Sigmoid colon (tissue), 6 donors: ENCODE measurements at regions not wholly inside any gene's neighbourhood (a gene's known extent, or its start where the extent isn't known, plus 50 kb on each side); places are given as distances from the start of the nearest gene placed in this dataset.

Experiments
- DNase-seq: peaks from one replicate; pipeline ENCODE4 v3.0.0-alpha.2; 2019
- H3K27ac ChIP-seq, 4 donors: fragments of 200-600 bp; sonication (generic); one replicate each; pipeline ENCODE4 v1.5.1; 2016 to 2019; ENCODE audit warnings: mild to moderate bottlenecking in 1 of 4
- H3K27me3 ChIP-seq, 3 donors: fragments of 200-600 bp; sonication (generic); one replicate each; pipeline ENCODE4 v1.5.1; 2019; ENCODE audit warnings: mild to moderate bottlenecking in 1 of 3
- H3K36me3 ChIP-seq, 4 donors: fragments of 200-600 bp; sonication (generic); one replicate each; pipeline ENCODE4 v1.5.1; 2016 to 2019
- H3K4me1 ChIP-seq, 4 donors: fragments of 200-600 bp; sonication (generic); one replicate each; pipeline ENCODE4 v1.5.1; 2017 to 2019
- H3K4me3 ChIP-seq, 4 donors: fragments of 200-600 bp; sonication (generic); one replicate each; pipeline ENCODE4 v1.5.1; 2017 to 2019; ENCODE audit warnings: mild to moderate bottlenecking in 2 of 4, moderate library complexity in 1 of 4
- H3K9me3 ChIP-seq, 4 donors: fragments of 200-600 bp in 3 of 4; sonication (generic) in 3 of 4; one replicate each; pipeline versions ENCODE4 v1.5.1 to v1.6.1; 2013 to 2019
- EP300 ChIP-seq, 4 donors: sonication (generic); formaldehyde crosslinking; IDR thresholded peaks; one replicate each; pipeline ENCODE4 v1.6.1; 2017; ENCODE audit warnings: antibody characterized with exemption in 4 of 4
- POLR2A ChIP-seq, 2 donors: fragments of 450-650 bp; IDR thresholded peaks; one replicate each; pipeline ENCODE4 v1.6.1; 2016; ENCODE audit warnings: antibody characterized with exemption in 2 of 2, mild to moderate bottlenecking in 2 of 2, moderate library complexity in 2 of 2
- POLR2AphosphoS5 ChIP-seq, 4 donors: sonication (generic); formaldehyde crosslinking; IDR thresholded peaks; one replicate each; pipeline ENCODE4 v1.6.1; 2017; ENCODE audit warnings: antibody characterized with exemption in 4 of 4
- WGBS, 2 donors: extraction: QIAGEN DNeasy Blood & Tissue Kit; methylation state at CpG; one replicate each; pipeline ENCODE4 v1.1.7; 2013; 5-methylcytosine and 5-hydroxymethylcytosine counted together
- intact Hi-C: fragments of 100-400 bp; cut with DNase I; formaldehyde crosslinking; loops from one replicate; pipeline ENCODE4 v1.15.1; 2023
- TF ChIP-seq, protein P1 (sequence below), 4 experiments: fragments of 450-650 bp in 3 of 4; fragments of 200-600 bp in 1 of 4; IDR thresholded peaks; one replicate each; pipeline ENCODE4 v1.5.1; 2016 to 2019; ENCODE audit warnings: antibody characterized with exemption in 4 of 4, mild to moderate bottlenecking in 3 of 4, moderate library complexity in 2 of 4
- donor health status: healthy with polysubstance abuse.
- donor health status: healthy.

DNA sequence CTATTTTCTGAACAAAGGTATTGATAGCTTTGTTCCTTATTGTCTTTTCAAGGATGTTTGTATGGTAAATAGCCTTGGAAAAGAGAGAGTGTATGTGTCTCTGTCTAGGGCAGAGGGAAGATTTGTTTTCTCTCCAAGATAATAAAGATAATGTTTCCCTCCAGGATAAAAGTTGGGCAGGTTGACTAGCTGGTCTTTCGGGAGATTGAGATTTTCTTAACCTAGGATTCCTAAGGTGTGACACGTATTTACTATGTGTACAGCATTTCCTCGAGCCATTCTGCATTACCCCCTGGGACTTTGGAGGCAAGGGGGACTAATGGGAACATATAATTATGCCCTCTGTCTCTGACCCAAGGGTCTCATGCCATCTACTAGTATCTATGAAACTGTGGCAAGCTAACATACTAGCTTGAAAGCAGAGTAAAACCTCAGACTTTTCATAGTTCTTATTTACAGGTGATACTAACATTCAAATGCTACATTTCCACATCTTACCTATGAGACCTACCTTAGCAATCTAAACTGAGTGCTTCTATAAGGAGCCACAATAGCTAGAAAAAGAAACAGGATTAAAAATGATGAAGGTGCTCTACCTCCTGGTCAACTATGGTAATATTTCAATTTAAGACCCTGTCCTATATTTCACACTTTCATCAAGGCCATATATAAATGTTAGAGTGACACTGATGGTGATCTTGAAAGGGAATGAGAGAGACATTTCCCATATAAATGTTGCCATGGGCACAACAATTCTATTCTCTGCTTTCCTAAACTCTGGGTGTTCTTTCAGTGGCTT is 252.9 kb upstream of the CBLB start:
- H3K27ac ChIP-seq: no peak overlapping the region
- H3K27me3 ChIP-seq: no peaks in the 10 kb centered on the region
- H3K36me3 ChIP-seq: no peaks in the 10 kb centered on the region
- intact Hi-C loops: no loop called here
- no peak overlapping the region for H3K4me3 ChIP-seq
- no peaks in the 10 kb centered on the region for H3K9me3 ChIP-seq
- 43 to 85% methylated on average over 3 of the region's 3 CpGs for WGBS, 2 donors
- no peaks in the 10 kb centered on the region for H3K4me1 ChIP-seq
- TF ChIP-seq POLR2AphosphoS5 (IDR thresholded peaks at IDR 0.05) (no peak), POLR2A (IDR thresholded peaks at IDR 0.05) (no peak), EP300 (IDR thresholded peaks at IDR 0.05) (no peak)
- TF ChIP-seq, protein P1, sequence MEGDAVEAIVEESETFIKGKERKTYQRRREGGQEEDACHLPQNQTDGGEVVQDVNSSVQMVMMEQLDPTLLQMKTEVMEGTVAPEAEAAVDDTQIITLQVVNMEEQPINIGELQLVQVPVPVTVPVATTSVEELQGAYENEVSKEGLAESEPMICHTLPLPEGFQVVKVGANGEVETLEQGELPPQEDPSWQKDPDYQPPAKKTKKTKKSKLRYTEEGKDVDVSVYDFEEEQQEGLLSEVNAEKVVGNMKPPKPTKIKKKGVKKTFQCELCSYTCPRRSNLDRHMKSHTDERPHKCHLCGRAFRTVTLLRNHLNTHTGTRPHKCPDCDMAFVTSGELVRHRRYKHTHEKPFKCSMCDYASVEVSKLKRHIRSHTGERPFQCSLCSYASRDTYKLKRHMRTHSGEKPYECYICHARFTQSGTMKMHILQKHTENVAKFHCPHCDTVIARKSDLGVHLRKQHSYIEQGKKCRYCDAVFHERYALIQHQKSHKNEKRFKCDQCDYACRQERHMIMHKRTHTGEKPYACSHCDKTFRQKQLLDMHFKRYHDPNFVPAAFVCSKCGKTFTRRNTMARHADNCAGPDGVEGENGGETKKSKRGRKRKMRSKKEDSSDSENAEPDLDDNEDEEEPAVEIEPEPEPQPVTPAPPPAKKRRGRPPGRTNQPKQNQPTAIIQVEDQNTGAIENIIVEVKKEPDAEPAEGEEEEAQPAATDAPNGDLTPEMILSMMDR (IDR thresholded peaks at IDR 0.05): no peak
- no peak for DNase-seq

DNA sequence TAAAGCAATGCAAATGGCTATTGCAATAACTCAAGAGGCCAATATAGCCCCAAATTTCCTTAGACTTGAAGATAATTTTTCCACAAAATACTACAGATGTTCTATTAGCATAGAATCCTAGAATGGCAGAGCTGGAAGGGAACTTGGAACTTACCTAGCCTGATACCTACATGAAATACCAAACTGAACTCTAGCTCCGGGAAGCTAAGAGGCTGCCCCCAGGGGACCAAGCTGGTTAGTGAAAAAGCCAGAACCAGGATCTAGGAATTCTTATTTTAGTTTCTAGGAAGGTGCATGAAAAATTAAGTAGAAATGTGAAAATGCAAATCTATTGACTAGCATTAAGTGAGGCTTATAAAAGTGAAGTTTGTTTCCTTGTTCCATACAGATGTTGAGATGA is 256.0 kb upstream of the CBLB start:
- intact Hi-C loops: no loop called here
- Histone ChIP-seq H3K4me1 (no peaks in the 10 kb centered on the region), H3K36me3 (no peaks in the 10 kb centered on the region), H3K27ac (no peak overlapping the region), H3K9me3 (no peaks in the 10 kb centered on the region), H3K27me3 (no peaks in the 10 kb centered on the region), H3K4me3 (no peak overlapping the region)
- no peak for DNase-seq
- no peak for TF ChIP-seq POLR2A (IDR thresholded peaks at IDR 0.05)
- TF ChIP-seq, protein P1 (IDR thresholded peaks at IDR 0.05): no peak
- no peak for TF ChIP-seq POLR2AphosphoS5 (IDR thresholded peaks at IDR 0.05)
- no peak for TF ChIP-seq EP300 (IDR thresholded peaks at IDR 0.05)
- 88 to 90% methylated on average over 1 of the region's 1 CpG for WGBS, 2 donors

DNA sequence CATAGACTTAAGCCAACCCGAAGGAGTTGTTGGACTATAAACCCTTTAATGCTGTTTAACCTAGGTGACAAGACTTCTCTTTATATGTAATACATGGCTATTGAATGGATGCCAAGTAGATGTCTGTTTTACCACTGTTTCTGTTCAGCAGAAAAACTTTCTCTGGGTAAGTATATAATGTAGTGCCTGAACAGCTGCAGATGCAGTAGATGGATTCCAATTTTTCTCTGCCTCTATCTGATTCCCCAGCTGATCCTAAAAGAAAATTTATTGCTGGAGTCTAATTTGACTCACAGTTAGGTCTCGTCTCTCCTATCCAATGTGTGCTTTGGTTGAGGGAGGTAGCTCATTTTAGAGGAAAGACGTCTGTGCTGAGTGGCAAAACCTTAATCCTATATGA is 256.5 kb upstream of the CBLB start:
- Histone ChIP-seq H3K27me3 (no peaks in the 10 kb centered on the region), H3K27ac (no peak overlapping the region), H3K36me3 (no peaks in the 10 kb centered on the region), H3K9me3 (no peaks in the 10 kb centered on the region), H3K4me3 (no peak overlapping the region), H3K4me1 (peaks cover 0 to 2% (median 0%) of the 10 kb centered on the region in 4 donors)
- WGBS, 2 donors: 56 to 62% methylated on average over 3 of the region's 3 CpGs
- TF ChIP-seq POLR2AphosphoS5 (IDR thresholded peaks at IDR 0.05) (no peak), EP300 (IDR thresholded peaks at IDR 0.05) (no peak), POLR2A (IDR thresholded peaks at IDR 0.05) (no peak)
- TF ChIP-seq, protein P1 (IDR thresholded peaks at IDR 0.05): no peak
- no peak for DNase-seq
- intact Hi-C loops: no loop called here

DNA sequence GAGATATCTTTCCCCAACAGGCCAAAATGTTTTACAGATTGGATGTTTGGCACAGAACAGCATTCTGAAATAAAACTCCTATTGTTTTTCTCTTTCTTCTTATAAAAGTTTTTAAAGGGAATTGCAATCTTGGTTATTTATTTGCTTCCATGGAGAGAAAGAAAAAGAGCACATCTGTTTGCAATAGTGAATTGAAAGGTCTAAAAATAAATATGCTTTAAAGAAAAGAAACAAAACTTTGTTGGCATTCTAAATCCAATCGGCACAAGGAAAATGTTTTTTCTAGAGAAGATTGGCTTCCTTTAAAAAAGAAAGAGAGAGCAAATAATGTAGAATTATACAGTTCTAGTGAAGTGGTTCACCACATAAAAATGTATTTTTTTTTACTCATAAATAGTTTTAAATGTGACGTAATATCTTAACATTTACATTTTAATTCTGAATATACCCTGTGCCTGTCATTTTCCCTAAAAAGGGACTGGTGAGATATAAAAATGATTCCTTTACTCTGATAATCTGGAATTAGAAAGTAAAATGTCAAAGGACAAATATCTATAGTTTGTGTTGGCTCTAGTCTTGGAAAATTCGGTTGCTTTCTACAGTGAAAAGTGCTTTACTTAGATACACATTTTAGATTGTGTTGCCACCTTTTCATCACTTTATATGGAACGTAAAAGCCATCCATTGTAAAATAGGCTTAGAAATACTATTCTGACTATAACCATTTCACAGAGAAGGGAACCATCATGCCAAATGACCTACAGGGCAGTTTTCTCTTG is 257.4 kb upstream of the CBLB start:
- 79 to 81% methylated on average over 4 of the region's 4 CpGs for WGBS, 2 donors
- DNase-seq: no peak
- intact Hi-C loops: no loop called here
- Histone ChIP-seq H3K27me3 (no peaks in the 10 kb centered on the region), H3K27ac (no peak overlapping the region), H3K4me1 (peaks cover 0 to 11% (median 8%) of the 10 kb centered on the region in 4 donors), H3K9me3 (no peaks in the 10 kb centered on the region), H3K36me3 (no peaks in the 10 kb centered on the region), H3K4me3 (no peak overlapping the region)
- TF ChIP-seq EP300 (IDR thresholded peaks at IDR 0.05) (no peak), POLR2AphosphoS5 (IDR thresholded peaks at IDR 0.05) (no peak), POLR2A (IDR thresholded peaks at IDR 0.05) (no peak)
- TF ChIP-seq, protein P1 (IDR thresholded peaks at IDR 0.05): no peak
